Activated CD4-positive, alpha-beta T cell treated with anti-CD3 and anti-CD28 coated beads, Interleukin-2, amount 50 U/mL, for 1 hour (primary cell): ENCODE measurements at regions not wholly inside any gene's neighbourhood (a gene's known extent, or its start where the extent isn't known, plus 50 kb on each side); places are given as distances from the start of the nearest gene placed in this dataset.
"Not testable (repeated sequence)": the region's sequence is repeated elsewhere in the genome, so short reads cannot be mapped to it uniquely, and the experiment has no call there.

Experiments used
- DNase-seq: peaks from one replicate; pipeline ENCODE4 v3.0.0-alpha.2; 2020

GRCh38 chr22:27240298-27241075 lies 561.1 kb downstream of the MN1 start:
- no peak for DNase-seq

- DNase-seq = no peak
Observed at GRCh38 chr22:27241430-27242321, 559.9 kb downstream of the MN1 start.

GRCh38 chr22:27242474-27242873 lies 559.1 kb downstream of the MN1 start:
- DNase-seq = no peak

GRCh38 chr22:27242917-27243589 lies 558.5 kb downstream of the MN1 start:
- no peak for DNase-seq

GRCh38 chr22:27244328-27244727 lies 557.2 kb downstream of the MN1 start:
- DNase-seq = no peak

- DNase-seq = no peak
Observed at GRCh38 chr22:27245056-27245455, 556.5 kb downstream of the MN1 start.

GRCh38 chr22:27246558-27246957 lies 555.0 kb downstream of the MN1 start:
- DNase-seq = no peak

GRCh38 chr22:27247701-27248434 lies 553.7 kb downstream of the MN1 start:
- no peak for DNase-seq

GRCh38 chr22:27250418-27250817 lies 551.1 kb downstream of the MN1 start:
- no peak for DNase-seq

GRCh38 chr22:27250886-27251285 lies 550.7 kb downstream of the MN1 start:
- no peak for DNase-seq

- no peak for DNase-seq
Observed at GRCh38 chr22:27251563-27251962, 550.0 kb downstream of the MN1 start.

GRCh38 chr22:27252282-27253049 lies 549.1 kb downstream of the MN1 start:
- no peak for DNase-seq

GRCh38 chr22:27253108-27253902 lies 548.3 kb downstream of the MN1 start:
- DNase-seq = no peak

- DNase-seq = not testable (repeated sequence)
Observed at GRCh38 chr22:27254063-27254462, 547.5 kb downstream of the MN1 start.

GRCh38 chr22:27255580-27255979 lies 546.0 kb downstream of the MN1 start:
- no peak for DNase-seq

GRCh38 chr22:27257987-27258386 lies 543.6 kb downstream of the MN1 start:
- DNase-seq = no peak

GRCh38 chr22:27258616-27259172 lies 542.9 kb downstream of the MN1 start:
- no peak for DNase-seq

GRCh38 chr22:27259433-27259832 lies 542.1 kb downstream of the MN1 start:
- no peak for DNase-seq

GRCh38 chr22:27260087-27260698 lies 541.4 kb downstream of the MN1 start:
- DNase-seq = no peak

- no peak for DNase-seq
Observed at GRCh38 chr22:27262361-27262760, 539.2 kb downstream of the MN1 start.
